ENCODE measurements at regions not wholly inside any gene's neighbourhood (a gene's known extent, or its start where the extent isn't known, plus 50 kb on each side); places are given as distances from the start of the nearest gene placed in this dataset.

DNA sequence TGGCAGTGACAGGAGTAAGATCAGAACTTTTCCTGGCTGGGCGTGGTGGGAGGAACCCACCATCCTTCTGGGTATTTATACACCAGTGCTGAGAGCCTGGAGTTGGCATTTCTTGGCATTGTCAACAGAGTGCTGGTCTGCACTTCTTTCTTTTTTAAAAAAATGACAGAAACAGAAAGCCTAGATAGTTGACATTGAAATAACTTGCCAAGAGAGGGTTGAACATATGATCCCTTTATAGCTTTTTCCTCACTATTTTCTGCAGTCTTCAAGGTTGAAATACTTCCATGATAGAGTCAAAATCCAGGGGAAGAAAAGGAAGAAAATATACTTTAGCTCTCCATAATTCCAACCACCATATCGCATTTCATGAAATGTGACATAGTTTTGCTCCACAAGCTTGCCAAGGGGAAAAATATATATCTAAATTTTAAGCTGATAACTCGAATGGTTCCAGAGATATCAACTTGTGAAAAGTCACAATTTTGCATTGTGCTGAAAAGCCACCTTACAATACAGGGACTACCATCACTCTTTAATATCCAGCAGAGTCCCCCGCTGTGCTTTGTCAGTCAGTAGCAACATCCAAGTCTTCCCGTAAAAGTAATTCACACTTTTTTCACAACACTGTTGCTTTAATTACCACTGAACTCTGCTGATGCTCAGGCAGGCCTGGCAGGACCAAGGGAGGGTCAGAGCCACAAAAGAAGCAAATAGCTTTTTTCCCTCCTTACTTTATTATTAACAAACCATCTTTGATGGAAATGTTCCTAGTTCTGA lies 764.9 kb upstream of the FANCL start:
- TF ChIP-seq, protein P1, sequence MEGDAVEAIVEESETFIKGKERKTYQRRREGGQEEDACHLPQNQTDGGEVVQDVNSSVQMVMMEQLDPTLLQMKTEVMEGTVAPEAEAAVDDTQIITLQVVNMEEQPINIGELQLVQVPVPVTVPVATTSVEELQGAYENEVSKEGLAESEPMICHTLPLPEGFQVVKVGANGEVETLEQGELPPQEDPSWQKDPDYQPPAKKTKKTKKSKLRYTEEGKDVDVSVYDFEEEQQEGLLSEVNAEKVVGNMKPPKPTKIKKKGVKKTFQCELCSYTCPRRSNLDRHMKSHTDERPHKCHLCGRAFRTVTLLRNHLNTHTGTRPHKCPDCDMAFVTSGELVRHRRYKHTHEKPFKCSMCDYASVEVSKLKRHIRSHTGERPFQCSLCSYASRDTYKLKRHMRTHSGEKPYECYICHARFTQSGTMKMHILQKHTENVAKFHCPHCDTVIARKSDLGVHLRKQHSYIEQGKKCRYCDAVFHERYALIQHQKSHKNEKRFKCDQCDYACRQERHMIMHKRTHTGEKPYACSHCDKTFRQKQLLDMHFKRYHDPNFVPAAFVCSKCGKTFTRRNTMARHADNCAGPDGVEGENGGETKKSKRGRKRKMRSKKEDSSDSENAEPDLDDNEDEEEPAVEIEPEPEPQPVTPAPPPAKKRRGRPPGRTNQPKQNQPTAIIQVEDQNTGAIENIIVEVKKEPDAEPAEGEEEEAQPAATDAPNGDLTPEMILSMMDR (IDR thresholded peaks at IDR 0.05; ENCODE audit: insufficient read depth, low read length) = no peak
- TF ChIP-seq, protein P2, sequence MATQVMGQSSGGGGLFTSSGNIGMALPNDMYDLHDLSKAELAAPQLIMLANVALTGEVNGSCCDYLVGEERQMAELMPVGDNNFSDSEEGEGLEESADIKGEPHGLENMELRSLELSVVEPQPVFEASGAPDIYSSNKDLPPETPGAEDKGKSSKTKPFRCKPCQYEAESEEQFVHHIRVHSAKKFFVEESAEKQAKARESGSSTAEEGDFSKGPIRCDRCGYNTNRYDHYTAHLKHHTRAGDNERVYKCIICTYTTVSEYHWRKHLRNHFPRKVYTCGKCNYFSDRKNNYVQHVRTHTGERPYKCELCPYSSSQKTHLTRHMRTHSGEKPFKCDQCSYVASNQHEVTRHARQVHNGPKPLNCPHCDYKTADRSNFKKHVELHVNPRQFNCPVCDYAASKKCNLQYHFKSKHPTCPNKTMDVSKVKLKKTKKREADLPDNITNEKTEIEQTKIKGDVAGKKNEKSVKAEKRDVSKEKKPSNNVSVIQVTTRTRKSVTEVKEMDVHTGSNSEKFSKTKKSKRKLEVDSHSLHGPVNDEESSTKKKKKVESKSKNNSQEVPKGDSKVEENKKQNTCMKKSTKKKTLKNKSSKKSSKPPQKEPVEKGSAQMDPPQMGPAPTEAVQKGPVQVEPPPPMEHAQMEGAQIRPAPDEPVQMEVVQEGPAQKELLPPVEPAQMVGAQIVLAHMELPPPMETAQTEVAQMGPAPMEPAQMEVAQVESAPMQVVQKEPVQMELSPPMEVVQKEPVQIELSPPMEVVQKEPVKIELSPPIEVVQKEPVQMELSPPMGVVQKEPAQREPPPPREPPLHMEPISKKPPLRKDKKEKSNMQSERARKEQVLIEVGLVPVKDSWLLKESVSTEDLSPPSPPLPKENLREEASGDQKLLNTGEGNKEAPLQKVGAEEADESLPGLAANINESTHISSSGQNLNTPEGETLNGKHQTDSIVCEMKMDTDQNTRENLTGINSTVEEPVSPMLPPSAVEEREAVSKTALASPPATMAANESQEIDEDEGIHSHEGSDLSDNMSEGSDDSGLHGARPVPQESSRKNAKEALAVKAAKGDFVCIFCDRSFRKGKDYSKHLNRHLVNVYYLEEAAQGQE (IDR thresholded peaks at IDR 0.05; ENCODE audit: insufficient replicate concordance, low read depth) = no peak
- TF ChIP-seq GABPA (IDR thresholded peaks at IDR 0.05; ENCODE audit: low read depth) (no peak), SPI1 (IDR thresholded peaks at IDR 0.05; ENCODE audit: borderline replicate concordance, low read depth) (no peak), POLR2AphosphoS5 (IDR thresholded peaks at IDR 0.05; ENCODE audit: low read depth) (no peak)

All from HL-60 (cell line).